ENCODE measurements at regions not wholly inside any gene's neighbourhood (a gene's known extent, or its start where the extent isn't known, plus 50 kb on each side); places are given as distances from the start of the nearest gene placed in this dataset.

DNA sequence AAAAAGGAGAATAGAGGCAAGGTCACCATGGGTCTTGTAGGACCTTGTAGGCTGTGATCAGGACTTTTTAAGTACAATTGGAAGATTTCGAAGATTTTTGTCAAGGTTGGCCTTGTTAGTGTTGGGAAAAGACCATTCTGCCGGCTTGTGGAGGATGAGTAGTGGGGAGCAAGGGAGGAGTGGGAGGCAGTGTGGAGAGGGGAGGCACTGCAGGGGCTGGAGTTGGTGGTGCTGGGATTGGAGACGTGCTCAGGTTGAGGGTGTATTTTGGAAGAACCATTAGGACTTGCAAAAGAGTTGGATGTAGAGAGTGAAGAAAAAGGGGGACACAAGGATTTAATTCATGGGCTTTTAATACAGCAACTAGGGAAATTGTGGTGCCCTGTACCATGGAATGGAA is 397.1 kb downstream of the TSN start:
- WGBS, 3 donors, result 65 to 92% (median 76%) methylated on average over 3 of the region's 3 CpGs
- ATAC-seq (no peak), DNase-seq (no peak)
- no peaks in the 10 kb centered on the region for H3K9me3 ChIP-seq
- TF ChIP-seq, protein P1, sequence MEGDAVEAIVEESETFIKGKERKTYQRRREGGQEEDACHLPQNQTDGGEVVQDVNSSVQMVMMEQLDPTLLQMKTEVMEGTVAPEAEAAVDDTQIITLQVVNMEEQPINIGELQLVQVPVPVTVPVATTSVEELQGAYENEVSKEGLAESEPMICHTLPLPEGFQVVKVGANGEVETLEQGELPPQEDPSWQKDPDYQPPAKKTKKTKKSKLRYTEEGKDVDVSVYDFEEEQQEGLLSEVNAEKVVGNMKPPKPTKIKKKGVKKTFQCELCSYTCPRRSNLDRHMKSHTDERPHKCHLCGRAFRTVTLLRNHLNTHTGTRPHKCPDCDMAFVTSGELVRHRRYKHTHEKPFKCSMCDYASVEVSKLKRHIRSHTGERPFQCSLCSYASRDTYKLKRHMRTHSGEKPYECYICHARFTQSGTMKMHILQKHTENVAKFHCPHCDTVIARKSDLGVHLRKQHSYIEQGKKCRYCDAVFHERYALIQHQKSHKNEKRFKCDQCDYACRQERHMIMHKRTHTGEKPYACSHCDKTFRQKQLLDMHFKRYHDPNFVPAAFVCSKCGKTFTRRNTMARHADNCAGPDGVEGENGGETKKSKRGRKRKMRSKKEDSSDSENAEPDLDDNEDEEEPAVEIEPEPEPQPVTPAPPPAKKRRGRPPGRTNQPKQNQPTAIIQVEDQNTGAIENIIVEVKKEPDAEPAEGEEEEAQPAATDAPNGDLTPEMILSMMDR (IDR thresholded peaks at IDR 0.05), result no peak
- intact Hi-C loops (cut with DNase I), result no loop called here
- H3K4me3 ChIP-seq, result no peak overlapping the region
- no peaks in the 10 kb centered on the region for H3K27me3 ChIP-seq (ENCODE audit: insufficient read depth in 3 of 3, low read length in 2 of 3)
- no peaks in the 10 kb centered on the region for H3K36me3 ChIP-seq (ENCODE audit: insufficient read depth in 1 of 2, low read depth in 1 of 2)
- no peak overlapping the region for H3K27ac ChIP-seq
- no peaks in the 10 kb centered on the region for H3K4me1 ChIP-seq

DNA sequence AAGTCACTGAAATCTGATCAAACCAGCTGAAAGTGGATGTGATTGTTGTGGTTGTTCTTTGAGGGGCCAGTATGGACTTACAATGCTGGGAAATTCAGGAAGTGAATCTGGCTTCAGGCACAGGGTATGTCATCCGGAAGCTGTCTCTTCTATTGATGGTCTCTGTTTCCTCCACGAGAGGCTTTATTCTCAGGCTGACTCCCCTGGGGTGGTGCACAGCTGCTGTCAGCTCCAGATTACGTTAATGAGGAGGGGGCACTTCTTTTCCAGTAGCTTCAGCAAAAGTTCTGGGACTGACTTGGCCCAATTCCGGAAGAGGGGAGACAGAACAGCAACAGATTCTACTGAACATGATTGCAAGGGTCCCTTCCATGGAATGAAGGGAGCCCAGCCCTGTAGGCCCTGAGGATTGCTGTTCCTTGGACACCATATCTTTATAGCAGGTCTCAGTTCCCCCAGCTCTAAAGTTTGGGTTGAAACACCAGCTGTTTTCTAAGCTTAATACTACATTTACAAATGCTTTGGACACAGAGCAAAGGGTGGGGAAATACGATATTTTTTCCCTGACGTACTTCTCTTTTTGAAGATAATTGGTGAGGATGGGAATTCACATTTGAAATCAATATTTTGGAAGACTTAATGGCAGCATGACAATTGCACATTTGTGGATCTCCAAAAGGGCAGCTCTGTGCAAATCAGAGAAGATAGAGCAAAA is 400.9 kb downstream of the TSN start:
- intact Hi-C loops (cut with DNase I), result no loop called here
- H3K9me3 ChIP-seq, result no peaks in the 10 kb centered on the region
- DNase-seq (no peak), ATAC-seq (no peak)
- no peaks in the 10 kb centered on the region for H3K36me3 ChIP-seq (ENCODE audit: insufficient read depth in 1 of 2, low read depth in 1 of 2)
- 25 to 38% (median 28%) methylated on average over 6 of the region's 6 CpGs for WGBS, 3 donors
- no peak overlapping the region for H3K4me3 ChIP-seq
- no peaks in the 10 kb centered on the region for H3K4me1 ChIP-seq
- H3K27me3 ChIP-seq (ENCODE audit: insufficient read depth in 3 of 3, low read length in 2 of 3), result no peaks in the 10 kb centered on the region
- no peak overlapping the region for H3K27ac ChIP-seq
- TF ChIP-seq, protein P1 (IDR thresholded peaks at IDR 0.05), result no peak

DNA sequence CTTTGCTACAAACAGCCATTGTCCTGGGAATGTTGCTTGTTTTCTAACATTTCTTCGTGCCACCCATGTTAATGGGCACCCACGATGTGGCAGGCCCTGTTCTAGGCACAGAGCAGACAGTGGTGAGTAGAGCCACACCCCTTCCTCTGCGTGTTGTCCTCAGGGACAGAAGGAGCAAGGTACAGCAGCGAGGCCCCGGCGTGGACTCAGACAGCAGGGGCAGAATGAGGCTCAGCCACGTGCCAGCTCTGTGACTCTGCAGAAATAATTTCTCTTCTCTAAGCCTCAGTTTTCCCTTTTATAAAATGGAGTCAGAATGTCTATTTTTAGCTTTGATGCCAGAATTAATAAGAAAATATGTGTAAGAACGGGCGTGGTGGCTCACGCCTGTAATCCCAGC is 401.7 kb downstream of the TSN start:
- Histone ChIP-seq H3K36me3 (ENCODE audit: insufficient read depth in 1 of 2, low read depth in 1 of 2) (no peaks in the 10 kb centered on the region), H3K27me3 (ENCODE audit: insufficient read depth in 3 of 3, low read length in 2 of 3) (no peaks in the 10 kb centered on the region), H3K27ac (no peak overlapping the region), H3K9me3 (no peaks in the 10 kb centered on the region), H3K4me3 (no peak overlapping the region), H3K4me1 (no peaks in the 10 kb centered on the region)
- intact Hi-C loops (cut with DNase I), result no loop called here
- TF ChIP-seq, protein P1 (IDR thresholded peaks at IDR 0.05), result no peak
- WGBS, 3 donors, result 82 to 85% (median 83%) methylated on average over 10 of the region's 10 CpGs
- DNase-seq (no peak), ATAC-seq (no peak)

DNA sequence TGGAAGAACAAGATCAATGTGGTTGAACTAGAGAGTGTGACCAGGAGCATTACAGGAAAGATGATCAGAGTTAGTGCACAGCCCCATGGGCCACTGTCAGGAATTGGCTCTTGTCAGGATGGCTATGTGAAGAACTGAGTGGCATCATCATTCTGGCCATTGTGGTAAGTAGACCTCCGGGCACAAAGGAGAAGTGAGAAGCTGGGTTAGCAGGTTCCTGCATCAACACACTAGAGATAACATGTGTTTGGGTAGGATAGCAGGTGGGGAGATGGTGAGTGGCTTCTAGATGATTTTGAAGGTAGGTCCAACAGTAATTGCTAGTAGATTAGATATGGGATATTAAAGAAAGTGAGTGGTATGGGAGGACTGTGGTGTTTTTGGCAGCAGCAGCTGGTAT is 408.2 kb downstream of the TSN start:
- ATAC-seq (no peak), DNase-seq (no peak)
- Histone ChIP-seq H3K36me3 (ENCODE audit: insufficient read depth in 1 of 2, low read depth in 1 of 2) (no peaks in the 10 kb centered on the region), H3K27ac (no peak overlapping the region), H3K9me3 (no peaks in the 10 kb centered on the region), H3K4me1 (no peaks in the 10 kb centered on the region), H3K4me3 (no peak overlapping the region), H3K27me3 (ENCODE audit: insufficient read depth in 3 of 3, low read length in 2 of 3) (peaks cover 0 to 2% (median 0%) of the 10 kb centered on the region in 3 donors)
- TF ChIP-seq, protein P1 (IDR thresholded peaks at IDR 0.05), result no peak
- intact Hi-C loops (cut with DNase I), result no loop called here
- 74 to 87% (median 84%) methylated on average over 1 of the region's 1 CpG for WGBS, 3 donors

DNA sequence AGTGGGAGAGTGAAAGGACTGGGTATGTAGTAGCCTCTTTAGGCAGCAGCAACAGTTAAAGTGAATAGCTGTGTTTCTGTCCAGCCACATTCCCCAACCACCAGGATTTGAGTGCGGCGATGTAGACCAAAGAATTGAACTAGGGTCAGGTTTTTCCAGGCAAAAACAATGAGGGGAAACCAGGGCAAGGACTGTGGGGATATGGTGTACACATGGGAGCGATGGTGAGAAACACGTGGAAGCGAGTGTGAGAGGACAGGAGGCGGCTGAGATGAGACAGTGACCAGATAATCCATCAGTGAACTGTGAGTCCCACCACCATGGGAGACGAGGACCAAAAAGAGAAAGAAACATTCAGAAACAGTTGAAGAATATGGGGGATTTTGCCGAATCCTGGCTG is 409.5 kb downstream of the TSN start:
- TF ChIP-seq, protein P1 (IDR thresholded peaks at IDR 0.05), result no peak
- H3K9me3 ChIP-seq, result no peaks in the 10 kb centered on the region
- peaks cover 0 to 2% (median 0%) of the 10 kb centered on the region in 3 donors for H3K27me3 ChIP-seq (ENCODE audit: insufficient read depth in 3 of 3, low read length in 2 of 3)
- no peaks in the 10 kb centered on the region for H3K4me1 ChIP-seq
- intact Hi-C loops (cut with DNase I), result no loop called here
- WGBS, 3 donors, result 87 to 92% (median 89%) methylated on average over 8 of the region's 8 CpGs
- no peak overlapping the region for H3K27ac ChIP-seq
- no peaks in the 10 kb centered on the region for H3K36me3 ChIP-seq (ENCODE audit: insufficient read depth in 1 of 2, low read depth in 1 of 2)
- no peak for DNase-seq
- no peak overlapping the region for H3K4me3 ChIP-seq
- ATAC-seq, result no peak
